ENCODE measurements at regions not wholly inside any gene's neighbourhood (a gene's known extent, or its start where the extent isn't known, plus 50 kb on each side); places are given as distances from the start of the nearest gene placed in this dataset.

- TF ChIP-seq POLR2A (IDR thresholded peaks at IDR 0.05; ENCODE audit: borderline replicate concordance, extremely low read depth, insufficient read depth, insufficient read length) (no peak), CTCF (IDR thresholded peaks at IDR 0.05 in 2 of 3, conservative IDR thresholded peaks at IDR 0.05 in 1 of 3; ENCODE audit: borderline replicate concordance in 1 of 3, insufficient read depth in 1 of 3, low read depth in 2 of 3, low read length in 2 of 3) (no peak), JUND (IDR thresholded peaks at IDR 0.05) (no peak), ZNF274 (IDR thresholded peaks at IDR 0.05; ENCODE audit: low read depth, low read length) (no peak), TCF7L2 (IDR thresholded peaks at IDR 0.05; ENCODE audit: borderline replicate concordance, extremely low read depth, insufficient read depth, insufficient read length) (no peak)
Observed at GRCh38 chrX:459611-460010, 72.9 kb upstream of the PPP2R3B start.
